Progenitor cell of endocrine pancreas (in vitro differentiated cells): ENCODE measurements at regions not wholly inside any gene's neighbourhood (a gene's known extent, or its start where the extent isn't known, plus 50 kb on each side); places are given as distances from the start of the nearest gene placed in this dataset.

Experiments
- DNase-seq: peaks from one replicate; pipeline ENCODE4 v3.0.0; 2021; ENCODE audit warnings: low spot score; ENCODE audit not compliant: unreplicated experiment
- H3K27ac Mint-ChIP-seq: 2 replicates; pipeline ENCODE4 v1.8.0; 2021; ENCODE audit warnings: mild to moderate bottlenecking, moderate library complexity, mixed read lengths
- H3K27me3 Mint-ChIP-seq: 2 replicates; pipeline ENCODE4 v1.8.0; 2021; ENCODE audit warnings: mixed read lengths
- H3K36me3 Mint-ChIP-seq: 2 replicates; pipeline ENCODE4 v1.8.0; 2022; ENCODE audit warnings: mixed read lengths; ENCODE audit not compliant: insufficient read depth
- H3K4me1 Mint-ChIP-seq: 2 replicates; pipeline ENCODE4 v1.8.0; 2021; ENCODE audit warnings: low read depth, mixed read lengths
- H3K4me3 Mint-ChIP-seq: 2 replicates; pipeline ENCODE4 v1.8.0; 2021; ENCODE audit warnings: low read depth, mild to moderate bottlenecking, moderate library complexity, mixed read lengths
- H3K9me3 Mint-ChIP-seq: 2 replicates; pipeline ENCODE4 v1.8.0; 2021; ENCODE audit warnings: low read depth, mixed read lengths
- CTCF ChIP-seq: fragments of 200-600 bp; sonication (generic); IDR thresholded peaks from one replicate; pipeline ENCODE4 v1.5.0; 2021; ENCODE audit warnings: antibody characterized with exemption, mild to moderate bottlenecking; ENCODE audit not compliant: unreplicated experiment

DNA sequence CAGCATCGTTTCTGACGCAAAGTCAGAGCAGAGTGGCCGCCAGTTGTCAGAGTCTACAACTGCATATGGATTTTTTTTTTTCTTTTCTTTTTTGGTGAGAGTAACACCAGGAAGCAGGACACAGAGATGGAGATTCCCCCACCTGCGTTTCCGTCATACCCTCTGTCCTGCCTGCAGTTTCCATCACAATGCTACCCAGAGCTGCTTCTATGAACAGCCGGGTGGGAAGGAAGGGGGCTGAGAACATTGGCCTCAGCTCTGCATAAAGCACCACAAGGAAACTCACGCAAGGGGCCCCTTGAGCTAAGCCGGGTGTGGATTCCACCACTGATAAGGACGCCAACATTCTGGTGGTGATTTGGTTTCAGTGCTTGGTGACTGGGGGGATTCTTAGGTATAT lies 183.5 kb upstream of the AFDN start:
- no peak overlapping the region for H3K27ac Mint-ChIP-seq
- TF ChIP-seq CTCF, result no peak
- peaks cover 5% of the 10 kb centered on the region for H3K9me3 Mint-ChIP-seq
- H3K36me3 Mint-ChIP-seq, result no peaks in the 10 kb centered on the region
- peaks cover 5% of the 10 kb centered on the region for H3K4me1 Mint-ChIP-seq
- H3K4me3 Mint-ChIP-seq, result no peak overlapping the region
- H3K27me3 Mint-ChIP-seq, result no peaks in the 10 kb centered on the region
- DNase-seq, result no peak

DNA sequence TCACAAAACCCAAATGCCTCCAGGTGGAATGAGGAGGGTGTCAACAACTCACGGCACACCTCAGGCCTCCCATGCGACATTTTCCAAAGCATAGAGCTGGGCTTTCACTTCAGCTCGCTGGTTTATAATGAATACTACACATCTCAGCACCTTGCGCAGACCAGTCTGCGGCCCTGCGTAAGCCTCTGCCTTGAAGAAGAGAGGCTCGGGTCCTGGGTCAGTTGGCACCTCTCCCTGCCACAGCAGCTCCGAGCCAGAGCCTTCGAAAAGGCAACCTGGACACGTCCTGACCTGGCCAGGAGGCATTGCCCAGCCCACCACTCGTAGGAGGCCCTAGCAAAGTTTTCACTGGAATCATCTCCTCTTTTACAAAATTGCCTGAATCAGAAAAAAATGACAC lies 183.0 kb upstream of the AFDN start:
- TF ChIP-seq CTCF, result no peak
- no peaks in the 10 kb centered on the region for H3K27me3 Mint-ChIP-seq
- peaks cover 5% of the 10 kb centered on the region for H3K4me1 Mint-ChIP-seq
- peaks cover 5% of the 10 kb centered on the region for H3K9me3 Mint-ChIP-seq
- H3K27ac Mint-ChIP-seq, result no peak overlapping the region
- no peak for DNase-seq
- H3K4me3 Mint-ChIP-seq, result no peak overlapping the region
- no peaks in the 10 kb centered on the region for H3K36me3 Mint-ChIP-seq

DNA sequence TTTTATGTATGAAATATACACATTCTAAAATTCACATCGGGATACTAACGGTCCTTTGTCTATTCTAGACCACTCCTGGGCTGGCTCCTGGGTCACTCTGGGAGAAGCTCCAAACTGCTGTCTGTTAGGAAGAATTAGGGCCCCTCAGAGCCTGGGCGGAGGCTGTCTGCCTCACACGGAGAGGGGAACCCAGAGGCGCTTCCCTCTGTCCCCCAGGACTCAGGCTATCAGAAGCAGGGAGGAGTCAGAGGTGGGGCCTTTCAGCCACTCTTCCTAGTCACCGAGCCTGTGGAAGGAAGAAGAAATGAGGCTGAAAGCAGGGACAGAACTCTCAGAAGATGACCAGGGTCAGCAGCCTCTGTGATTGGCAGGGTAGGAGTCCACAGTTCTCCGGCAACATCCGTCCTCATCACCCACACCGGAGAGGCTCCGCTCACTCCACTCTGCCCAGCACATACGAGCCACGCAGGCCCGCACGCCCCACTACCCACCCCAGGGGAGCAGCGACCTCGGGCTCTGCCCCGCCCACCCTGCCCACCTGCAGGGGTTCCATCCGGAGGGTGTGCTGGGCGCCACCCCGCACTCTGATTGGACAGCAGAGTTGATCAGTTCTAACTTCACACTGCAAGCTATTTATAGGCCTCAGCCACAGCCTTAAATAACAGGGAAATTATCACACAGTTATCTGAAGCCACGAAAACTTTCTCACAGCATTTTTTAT lies 182.1 kb upstream of the AFDN start:
- no peaks in the 10 kb centered on the region for H3K36me3 Mint-ChIP-seq
- peaks cover 5% of the 10 kb centered on the region for H3K4me1 Mint-ChIP-seq
- H3K4me3 Mint-ChIP-seq, result no peak overlapping the region
- TF ChIP-seq CTCF, result no peak
- H3K27me3 Mint-ChIP-seq, result no peaks in the 10 kb centered on the region
- no peak overlapping the region for H3K27ac Mint-ChIP-seq
- H3K9me3 Mint-ChIP-seq, result peaks cover 5% of the 10 kb centered on the region
- no peak for DNase-seq

DNA sequence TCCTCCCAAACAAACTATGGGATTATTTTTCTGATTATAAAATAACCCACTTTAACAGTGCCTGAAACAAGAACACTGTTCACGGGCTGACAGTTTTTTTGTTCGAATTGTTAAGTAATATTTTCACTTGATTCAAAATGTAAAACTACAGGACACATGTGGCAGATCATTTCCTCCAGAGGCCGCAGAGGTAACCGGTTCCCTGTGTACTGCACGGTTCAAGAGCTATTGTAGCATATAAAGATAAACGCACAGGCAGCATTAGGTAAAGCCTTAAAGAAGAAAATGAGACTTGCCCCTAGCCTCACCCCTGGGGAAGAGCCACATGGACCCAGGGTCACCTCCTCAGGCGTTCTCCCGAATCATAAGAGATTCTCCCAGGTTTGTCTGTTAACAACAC lies 181.3 kb upstream of the AFDN start:
- H3K4me1 Mint-ChIP-seq, result peaks cover 5% of the 10 kb centered on the region
- no peaks in the 10 kb centered on the region for H3K27me3 Mint-ChIP-seq
- DNase-seq, result no peak
- no peak overlapping the region for H3K27ac Mint-ChIP-seq
- TF ChIP-seq CTCF, result no peak
- H3K9me3 Mint-ChIP-seq, result peaks cover 5% of the 10 kb centered on the region
- H3K4me3 Mint-ChIP-seq, result no peak overlapping the region
- H3K36me3 Mint-ChIP-seq, result no peaks in the 10 kb centered on the region

DNA sequence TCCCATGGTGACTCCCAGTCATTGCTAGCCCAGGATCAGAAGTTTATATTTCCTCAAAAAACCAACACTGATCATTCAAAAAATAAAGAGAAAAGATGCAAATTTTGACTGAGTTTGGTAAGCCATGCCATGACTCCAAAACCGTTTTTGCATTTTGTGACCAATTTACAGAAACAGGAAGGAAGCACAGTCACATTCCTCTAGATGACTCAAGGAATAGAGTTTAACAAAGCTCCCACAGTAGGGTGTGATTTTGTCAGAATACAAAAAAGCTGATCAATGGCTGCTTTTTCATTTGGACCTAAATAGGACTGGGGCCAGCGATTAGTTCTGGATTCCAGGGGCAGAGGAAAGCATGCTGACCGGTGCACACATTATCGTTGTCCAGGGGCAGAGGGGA lies 179.4 kb upstream of the AFDN start:
- Mint-ChIP-seq H3K4me3 (no peak overlapping the region), H3K36me3 (no peaks in the 10 kb centered on the region), H3K27me3 (no peaks in the 10 kb centered on the region), H3K27ac (no peak overlapping the region), H3K9me3 (no peaks in the 10 kb centered on the region), H3K4me1 (peaks cover 5% of the 10 kb centered on the region)
- no peak for TF ChIP-seq CTCF
- no peak for DNase-seq
